Gastrocnemius medialis (tissue), 4 donors: ENCODE measurements at regions not wholly inside any gene's neighbourhood (a gene's known extent, or its start where the extent isn't known, plus 50 kb on each side); places are given as distances from the start of the nearest gene placed in this dataset.
"Not testable (repeated sequence)": the region's sequence is repeated elsewhere in the genome, so short reads cannot be mapped to it uniquely, and the experiment has no call there.

Experiments
- ATAC-seq, 2 donors: fragments of 150-250 bp; one replicate each; pipeline ENCODE4 v1.9.1; 2016
- DNase-seq, 2 donors: peaks; one replicate each; pipeline ENCODE4 v3.0.0-alpha.2; 2019
- H3K27ac ChIP-seq, 4 donors: fragments of 200-600 bp; sonication (generic); 1 replicate in 1 of 4; 2 replicates in 3 of 4; pipeline ENCODE4 v1.5.1; 2016 to 2018; ENCODE audit warnings: mild to moderate bottlenecking in 2 of 4, moderate library complexity in 1 of 4
- H3K27me3 ChIP-seq, 3 donors: fragments of 200-600 bp; sonication (generic) in 2 of 3; 1 replicate in 1 of 3; 2 replicates in 2 of 3; pipeline versions ENCODE4 v1.5.1 to v1.6.0; 2016 to 2019; ENCODE audit warnings: mild to moderate bottlenecking in 1 of 3, moderate library complexity in 1 of 3
- H3K36me3 ChIP-seq, 2 donors: fragments of 200-600 bp; sonication (generic) in 1 of 2; one replicate each; pipeline ENCODE4 v1.5.1; 2017 to 2018
- H3K4me1 ChIP-seq, 2 donors: fragments of 200-600 bp; sonication (generic) in 1 of 2; one replicate each; pipeline ENCODE4 v1.5.1; 2016 to 2017; ENCODE audit warnings: mild to moderate bottlenecking in 2 of 2
- H3K4me3 ChIP-seq, 4 donors: fragments of 200-600 bp; sonication (generic) in 3 of 4; 1 replicate in 1 of 4; 2 replicates in 3 of 4; pipeline ENCODE4 v1.5.1; 2016 to 2019; ENCODE audit warnings: mild to moderate bottlenecking in 2 of 4
- H3K9me3 ChIP-seq, 3 donors: fragments of 200-600 bp; sonication (generic) in 2 of 3; 1 replicate in 1 of 3; 2 replicates in 2 of 3; pipeline ENCODE4 v1.5.1; 2016 to 2019
- POLR2A ChIP-seq, 2 donors: fragments of 450-650 bp; IDR thresholded peaks; one replicate each; pipeline ENCODE4 v1.6.1; 2017; ENCODE audit warnings: antibody characterized with exemption in 2 of 2, mild to moderate bottlenecking in 2 of 2, moderate library complexity in 2 of 2
- in situ Hi-C, 4 donors: fragments of 200-750 bp; cut with MboI; loops; one replicate each; pipeline versions ENCODE4 v1.15.0 to v1.8.0; 2017; ENCODE audit warnings: low sequenced_read_pairs in 4 of 4
- intact Hi-C: fragments of 100-400 bp; cut with DNase I; formaldehyde crosslinking; loops from one replicate; pipeline ENCODE4 v1.15.1; 2023; ENCODE audit warnings: low total_unique reads
- TF ChIP-seq, protein P1 (sequence below), 5 experiments: fragments of 450-650 bp in 3 of 5; fragments of 200-600 bp in 2 of 5; sonication (generic) in 2 of 5; IDR thresholded peaks in 4 of 5; conservative IDR thresholded peaks in 1 of 5; 1 replicate in 4 of 5; 2 replicates in 1 of 5; pipeline ENCODE4 v1.5.1; 2016 to 2019; ENCODE audit warnings: antibody characterized with exemption in 5 of 5, mild to moderate bottlenecking in 3 of 5, moderate library complexity in 3 of 5

DNA sequence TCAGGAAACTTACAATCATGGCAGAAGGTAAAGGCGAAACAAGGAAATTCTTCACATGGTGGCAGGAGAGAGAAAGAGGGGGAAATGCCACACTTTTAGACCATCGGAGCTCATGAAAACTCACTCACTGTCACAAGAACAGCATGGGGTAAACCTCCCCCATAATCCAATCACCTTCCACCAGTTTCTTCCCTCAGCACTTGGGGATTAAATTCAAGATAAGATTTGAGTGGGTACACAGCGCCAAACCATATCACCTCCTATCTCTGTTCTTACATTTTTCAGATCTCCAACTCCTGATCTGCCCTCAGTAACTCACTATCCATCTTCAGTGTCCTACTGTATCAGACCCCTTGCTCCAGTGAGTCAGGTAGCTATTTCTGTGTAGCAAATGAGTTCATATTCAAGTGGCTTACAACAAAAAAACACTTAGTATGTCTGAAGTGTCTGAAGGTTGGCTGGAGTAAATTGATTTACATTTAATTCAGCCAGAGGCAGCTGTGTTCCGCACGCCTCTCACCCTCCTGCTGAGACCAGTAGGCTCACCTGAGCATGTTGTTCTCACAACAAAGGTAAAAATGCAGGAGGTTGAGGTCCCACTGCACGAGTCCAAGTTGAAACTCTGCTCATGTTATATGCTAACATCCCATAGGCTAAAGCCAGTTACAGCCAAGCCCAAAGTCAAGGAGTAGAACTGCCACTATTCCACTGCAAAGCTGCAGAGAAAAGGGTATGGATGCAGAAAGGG lies 180.7 kb upstream of the LMCD1 start:
- no peak for DNase-seq
- Histone ChIP-seq H3K9me3 (no peaks in the 10 kb centered on the region), H3K4me1 (no peaks in the 10 kb centered on the region), H3K27ac (no peak overlapping the region), H3K36me3 (no peaks in the 10 kb centered on the region), H3K4me3 (no peak overlapping the region), H3K27me3 (no peaks in the 10 kb centered on the region)
- no peak for ATAC-seq
- in situ Hi-C loops (no loop called here), intact Hi-C loops (no loop called here)
- TF ChIP-seq, protein P1, sequence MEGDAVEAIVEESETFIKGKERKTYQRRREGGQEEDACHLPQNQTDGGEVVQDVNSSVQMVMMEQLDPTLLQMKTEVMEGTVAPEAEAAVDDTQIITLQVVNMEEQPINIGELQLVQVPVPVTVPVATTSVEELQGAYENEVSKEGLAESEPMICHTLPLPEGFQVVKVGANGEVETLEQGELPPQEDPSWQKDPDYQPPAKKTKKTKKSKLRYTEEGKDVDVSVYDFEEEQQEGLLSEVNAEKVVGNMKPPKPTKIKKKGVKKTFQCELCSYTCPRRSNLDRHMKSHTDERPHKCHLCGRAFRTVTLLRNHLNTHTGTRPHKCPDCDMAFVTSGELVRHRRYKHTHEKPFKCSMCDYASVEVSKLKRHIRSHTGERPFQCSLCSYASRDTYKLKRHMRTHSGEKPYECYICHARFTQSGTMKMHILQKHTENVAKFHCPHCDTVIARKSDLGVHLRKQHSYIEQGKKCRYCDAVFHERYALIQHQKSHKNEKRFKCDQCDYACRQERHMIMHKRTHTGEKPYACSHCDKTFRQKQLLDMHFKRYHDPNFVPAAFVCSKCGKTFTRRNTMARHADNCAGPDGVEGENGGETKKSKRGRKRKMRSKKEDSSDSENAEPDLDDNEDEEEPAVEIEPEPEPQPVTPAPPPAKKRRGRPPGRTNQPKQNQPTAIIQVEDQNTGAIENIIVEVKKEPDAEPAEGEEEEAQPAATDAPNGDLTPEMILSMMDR (IDR thresholded peaks at IDR 0.05 in 4 of 5, conservative IDR thresholded peaks at IDR 0.05 in 1 of 5), result no peak
- no peak for TF ChIP-seq POLR2A (IDR thresholded peaks at IDR 0.05)

- H3K4me3 ChIP-seq, result no peak overlapping the region
- ATAC-seq, result no peak
- H3K27ac ChIP-seq, result no peak overlapping the region
- H3K4me1 ChIP-seq, result no peaks in the 10 kb centered on the region
- TF ChIP-seq POLR2A (IDR thresholded peaks at IDR 0.05), result no peak
- TF ChIP-seq, protein P1 (IDR thresholded peaks at IDR 0.05 in 4 of 5, conservative IDR thresholded peaks at IDR 0.05 in 1 of 5), result peak in 1 of 5 experiments; percentile 22
- H3K27me3 ChIP-seq, result no peaks in the 10 kb centered on the region
- intact Hi-C loops, result no loop called here
- DNase-seq, result no peak
- H3K36me3 ChIP-seq, result no peaks in the 10 kb centered on the region
- H3K9me3 ChIP-seq, result no peaks in the 10 kb centered on the region
- in situ Hi-C loops, result no loop called here
Measured at GRCh38 chr3:8324747-8325146, 176.9 kb upstream of the LMCD1 start.

- H3K36me3 ChIP-seq, result no peaks in the 10 kb centered on the region
Measured at GRCh38 chr3:8325306-8325705, 176.3 kb upstream of the LMCD1 start.

GRCh38 chr3:8325833-8326232 lies 175.8 kb upstream of the LMCD1 start:
- H3K9me3 ChIP-seq, in situ Hi-C loops, H3K27ac ChIP-seq, H3K4me3 ChIP-seq, H3K4me1 ChIP-seq, H3K36me3 ChIP-seq, H3K27me3 ChIP-seq, intact Hi-C loops, ATAC-seq, DNase-seq: not testable (repeated sequence)

More at GRCh38 chr3:8325306-8325705, 176.3 kb upstream of the LMCD1 start:
- Histone ChIP-seq H3K9me3 (no peaks in the 10 kb centered on the region), H3K4me1 (no peaks in the 10 kb centered on the region), H3K27ac (no peak overlapping the region), H3K27me3 (no peaks in the 10 kb centered on the region), H3K4me3 (no peak overlapping the region)
- no peak for TF ChIP-seq POLR2A (IDR thresholded peaks at IDR 0.05)
- TF ChIP-seq, protein P1 (IDR thresholded peaks at IDR 0.05 in 4 of 5, conservative IDR thresholded peaks at IDR 0.05 in 1 of 5), result no peak
- in situ Hi-C loops, result no loop called here
- ATAC-seq, result no peak
- intact Hi-C loops, result no loop called here
- no peak for DNase-seq

DNA sequence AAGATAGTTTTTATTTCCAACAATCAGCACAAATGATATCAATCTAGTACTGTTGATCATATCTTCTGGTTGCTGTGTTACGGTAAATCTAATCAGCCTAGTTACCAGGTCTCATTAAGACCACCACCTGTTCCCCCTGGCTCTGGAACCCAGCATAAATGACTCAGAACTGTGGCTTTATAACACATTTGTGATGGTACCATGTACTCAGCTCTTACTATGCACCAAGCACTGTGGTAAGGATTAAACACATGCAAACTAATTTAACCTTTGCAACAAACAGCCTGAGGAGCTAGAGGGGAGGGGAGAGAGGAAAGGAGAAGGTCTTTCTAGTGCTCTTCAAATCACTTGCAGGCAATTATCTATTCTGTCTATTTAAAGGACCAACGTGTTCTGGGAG lies 173.9 kb upstream of the LMCD1 start:
- intact Hi-C loops, result no loop called here
- Histone ChIP-seq H3K27ac (no peak overlapping the region), H3K4me3 (no peak overlapping the region), H3K27me3 (no peaks in the 10 kb centered on the region), H3K4me1 (no peaks in the 10 kb centered on the region), H3K36me3 (no peaks in the 10 kb centered on the region), H3K9me3 (no peaks in the 10 kb centered on the region)
- ATAC-seq (no peak), DNase-seq (no peak)
- TF ChIP-seq, protein P1 (IDR thresholded peaks at IDR 0.05 in 4 of 5, conservative IDR thresholded peaks at IDR 0.05 in 1 of 5), result no peak
- TF ChIP-seq POLR2A (IDR thresholded peaks at IDR 0.05), result no peak
- in situ Hi-C loops, result no loop called here
